Gastrocnemius medialis (tissue), 4 donors: ENCODE measurements at regions not wholly inside any gene's neighbourhood (a gene's known extent, or its start where the extent isn't known, plus 50 kb on each side); places are given as distances from the start of the nearest gene placed in this dataset.

Source experiments
- ATAC-seq, 2 donors: fragments of 150-250 bp; one replicate each; pipeline ENCODE4 v1.9.1; 2016
- DNase-seq, 2 donors: peaks; one replicate each; pipeline ENCODE4 v3.0.0-alpha.2; 2019
- H3K27ac ChIP-seq, 4 donors: fragments of 200-600 bp; sonication (generic); 1 replicate in 1 of 4; 2 replicates in 3 of 4; pipeline ENCODE4 v1.5.1; 2016 to 2018; ENCODE audit warnings: mild to moderate bottlenecking in 2 of 4, moderate library complexity in 1 of 4
- H3K27me3 ChIP-seq, 3 donors: fragments of 200-600 bp; sonication (generic) in 2 of 3; 1 replicate in 1 of 3; 2 replicates in 2 of 3; pipeline versions ENCODE4 v1.5.1 to v1.6.0; 2016 to 2019; ENCODE audit warnings: mild to moderate bottlenecking in 1 of 3, moderate library complexity in 1 of 3
- H3K36me3 ChIP-seq, 2 donors: fragments of 200-600 bp; sonication (generic) in 1 of 2; one replicate each; pipeline ENCODE4 v1.5.1; 2017 to 2018
- H3K4me1 ChIP-seq, 2 donors: fragments of 200-600 bp; sonication (generic) in 1 of 2; one replicate each; pipeline ENCODE4 v1.5.1; 2016 to 2017; ENCODE audit warnings: mild to moderate bottlenecking in 2 of 2
- H3K4me3 ChIP-seq, 4 donors: fragments of 200-600 bp; sonication (generic) in 3 of 4; 1 replicate in 1 of 4; 2 replicates in 3 of 4; pipeline ENCODE4 v1.5.1; 2016 to 2019; ENCODE audit warnings: mild to moderate bottlenecking in 2 of 4
- H3K9me3 ChIP-seq, 3 donors: fragments of 200-600 bp; sonication (generic) in 2 of 3; 1 replicate in 1 of 3; 2 replicates in 2 of 3; pipeline ENCODE4 v1.5.1; 2016 to 2019
- CTCF ChIP-seq, 5 experiments: fragments of 450-650 bp in 3 of 5; fragments of 200-600 bp in 2 of 5; sonication (generic) in 2 of 5; IDR thresholded peaks in 4 of 5; conservative IDR thresholded peaks in 1 of 5; 1 replicate in 4 of 5; 2 replicates in 1 of 5; pipeline ENCODE4 v1.5.1; 2016 to 2019; ENCODE audit warnings: antibody characterized with exemption in 5 of 5, mild to moderate bottlenecking in 3 of 5, moderate library complexity in 3 of 5
- POLR2A ChIP-seq, 2 donors: fragments of 450-650 bp; IDR thresholded peaks; one replicate each; pipeline ENCODE4 v1.6.1; 2017; ENCODE audit warnings: antibody characterized with exemption in 2 of 2, mild to moderate bottlenecking in 2 of 2, moderate library complexity in 2 of 2
- in situ Hi-C, 4 donors: fragments of 200-750 bp; cut with MboI; loops; one replicate each; pipeline versions ENCODE4 v1.15.0 to v1.8.0; 2017; ENCODE audit warnings: low sequenced_read_pairs in 4 of 4
- intact Hi-C: fragments of 100-400 bp; cut with DNase I; formaldehyde crosslinking; loops from one replicate; pipeline ENCODE4 v1.15.1; 2023; ENCODE audit warnings: low total_unique reads

DNA sequence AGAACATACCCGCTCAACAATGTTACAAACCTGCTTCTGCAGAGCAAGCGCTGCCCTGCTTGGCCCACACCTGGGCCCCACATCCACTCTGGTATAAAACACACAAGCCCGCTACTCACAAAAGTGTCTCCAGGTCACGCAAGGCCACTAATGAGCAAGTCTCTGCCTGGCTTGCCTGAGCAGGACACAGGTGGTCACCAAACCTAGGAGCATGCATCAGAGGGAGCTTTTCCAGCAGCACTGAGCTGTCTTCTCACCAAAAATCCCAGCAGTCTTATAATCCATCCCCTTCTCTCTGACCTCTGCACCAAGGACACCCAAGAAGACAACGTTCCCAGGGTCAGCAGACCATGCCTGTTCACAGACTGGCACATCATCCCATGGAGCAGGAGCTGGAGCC lies 100.8 kb downstream of the DLL1 start:
- H3K27ac ChIP-seq = no peak overlapping the region
- H3K36me3 ChIP-seq = no peaks in the 10 kb centered on the region
- H3K4me3 ChIP-seq = no peak overlapping the region
- no peak for TF ChIP-seq POLR2A (IDR thresholded peaks at IDR 0.05)
- TF ChIP-seq CTCF (IDR thresholded peaks at IDR 0.05 in 4 of 5, conservative IDR thresholded peaks at IDR 0.05 in 1 of 5) = no peak
- in situ Hi-C loops = no loop called here
- H3K27me3 ChIP-seq = peaks cover 0 to 2% (median 0%) of the 10 kb centered on the region in 3 donors
- H3K9me3 ChIP-seq = no peaks in the 10 kb centered on the region
- DNase-seq = no peak
- no peak for ATAC-seq
- H3K4me1 ChIP-seq = peaks cover 6 to 8% of the 10 kb centered on the region in 2 donors
- intact Hi-C loops = no loop called here

DNA sequence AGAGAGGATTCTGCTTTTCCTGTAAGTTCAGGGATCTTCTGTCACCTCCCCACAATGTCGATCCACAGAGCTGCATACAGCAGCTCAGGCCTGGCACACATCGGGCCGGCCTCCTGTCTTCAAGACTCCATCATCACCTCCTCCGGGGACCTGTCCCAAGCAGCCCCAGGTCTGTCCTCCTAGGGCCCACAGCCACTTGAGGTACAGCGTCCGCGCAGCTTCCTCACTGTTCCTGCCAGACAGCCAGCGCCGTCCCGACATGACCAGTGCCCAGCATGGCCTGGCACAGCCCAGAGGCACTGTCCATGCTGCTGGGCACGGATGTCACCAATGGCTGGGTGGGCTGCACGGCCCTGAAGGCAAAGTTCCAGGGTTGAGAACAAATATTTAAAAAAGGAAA lies 101.6 kb downstream of the DLL1 start:
- H3K4me3 ChIP-seq = no peak overlapping the region
- peaks cover 6 to 8% of the 10 kb centered on the region in 2 donors for H3K4me1 ChIP-seq
- H3K9me3 ChIP-seq = no peaks in the 10 kb centered on the region
- H3K27me3 ChIP-seq = peaks cover 0 to under 1% (median 0%) of the 10 kb centered on the region in 3 donors
- TF ChIP-seq POLR2A (IDR thresholded peaks at IDR 0.05) (no peak), CTCF (IDR thresholded peaks at IDR 0.05 in 4 of 5, conservative IDR thresholded peaks at IDR 0.05 in 1 of 5) (no peak)
- intact Hi-C loops = no loop called here
- peak in 1 of 2 donors; percentile 18 for ATAC-seq
- no peaks in the 10 kb centered on the region for H3K36me3 ChIP-seq
- in situ Hi-C loops = no loop called here
- no peak overlapping the region for H3K27ac ChIP-seq
- DNase-seq = no peak

DNA sequence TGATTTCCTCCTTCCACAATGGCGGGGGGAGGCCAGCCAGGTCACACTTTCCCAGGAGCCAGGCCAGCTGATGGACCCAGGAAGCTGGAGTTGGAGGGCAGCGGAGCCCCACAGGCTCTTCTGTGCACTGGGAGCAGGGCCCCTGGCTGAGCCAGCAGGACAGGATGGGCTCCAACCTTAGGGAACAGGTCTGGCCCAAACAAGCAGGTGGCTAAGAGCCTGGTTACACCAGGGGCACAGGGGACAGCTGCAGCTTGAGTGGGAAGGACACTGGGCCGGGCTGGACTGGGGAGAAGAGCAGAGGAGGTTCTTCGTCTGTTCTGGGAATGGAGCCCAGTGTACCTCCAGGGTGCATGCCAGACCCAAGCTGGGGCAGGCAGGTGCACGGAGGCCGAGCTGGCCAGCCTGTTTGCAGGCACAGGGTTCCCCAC lies 102.3 kb downstream of the DLL1 start:
- H3K9me3 ChIP-seq = no peaks in the 10 kb centered on the region
- no peak overlapping the region for H3K4me3 ChIP-seq
- no peaks in the 10 kb centered on the region for H3K36me3 ChIP-seq
- peaks cover 6 to 8% of the 10 kb centered on the region in 2 donors for H3K4me1 ChIP-seq
- TF ChIP-seq POLR2A (IDR thresholded peaks at IDR 0.05) (no peak), CTCF (IDR thresholded peaks at IDR 0.05 in 4 of 5, conservative IDR thresholded peaks at IDR 0.05 in 1 of 5) (no peak)
- intact Hi-C loops (no loop called here), in situ Hi-C loops (no loop called here)
- no peaks in the 10 kb centered on the region for H3K27me3 ChIP-seq
- peak in 1 of 2 donors; percentile 60 for DNase-seq
- peak; percentile 58 for ATAC-seq
- H3K27ac ChIP-seq = peak overlapping the region in 1 of 4 donors; percentile 18

DNA sequence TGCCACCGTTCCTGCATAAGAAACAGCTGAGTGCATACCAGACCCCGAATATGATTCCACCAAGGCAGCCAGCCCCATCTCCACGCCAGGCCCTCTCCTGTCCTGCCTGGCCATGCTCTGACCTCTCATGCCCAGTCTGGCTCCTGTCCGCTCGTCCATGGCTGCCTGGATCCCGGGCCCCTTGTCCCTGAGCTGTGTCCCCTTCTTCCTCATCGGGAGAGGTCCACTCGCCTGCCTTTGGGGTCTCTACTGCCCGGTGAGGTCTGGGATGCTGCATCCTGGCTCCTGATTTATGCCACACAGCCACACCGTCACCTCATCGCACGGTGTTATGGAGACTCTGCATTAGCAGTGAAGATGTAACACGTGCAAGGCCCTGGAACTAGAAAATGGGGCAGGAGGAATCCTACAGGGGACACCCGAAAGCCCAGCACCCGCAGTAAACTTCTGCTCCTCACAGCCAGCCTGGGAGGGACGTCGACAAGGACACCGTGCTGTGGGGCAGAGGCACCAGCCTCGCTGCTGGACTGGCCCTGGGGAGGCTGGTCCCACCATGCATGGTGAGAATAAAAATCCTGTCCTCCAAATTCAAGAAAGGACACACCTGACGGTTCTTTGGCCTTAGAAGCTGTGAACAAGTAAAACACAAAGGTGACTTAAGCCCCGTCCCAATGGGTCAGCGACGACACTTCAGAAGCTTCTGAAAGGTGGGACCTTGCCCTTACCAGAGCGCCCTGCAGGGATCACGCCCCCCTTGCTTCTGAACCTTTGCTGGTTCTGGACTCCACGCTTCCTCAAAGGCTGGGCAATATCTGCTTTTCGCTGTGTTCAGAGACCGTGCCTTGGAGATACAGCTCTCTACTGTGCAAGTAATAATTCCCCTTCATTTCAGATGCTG lies 103.0 kb downstream of the DLL1 start:
- peaks cover 6 to 8% of the 10 kb centered on the region in 2 donors for H3K4me1 ChIP-seq
- H3K27ac ChIP-seq = peak overlapping the region in 1 of 4 donors; percentile 18
- intact Hi-C loops = no loop called here
- H3K9me3 ChIP-seq = no peaks in the 10 kb centered on the region
- H3K36me3 ChIP-seq = no peaks in the 10 kb centered on the region
- DNase-seq (no peak), ATAC-seq (no peak)
- in situ Hi-C loops = no loop called here
- TF ChIP-seq POLR2A (IDR thresholded peaks at IDR 0.05) (no peak), CTCF (IDR thresholded peaks at IDR 0.05 in 4 of 5, conservative IDR thresholded peaks at IDR 0.05 in 1 of 5) (no peak)
- H3K4me3 ChIP-seq = no peak overlapping the region
- H3K27me3 ChIP-seq = no peaks in the 10 kb centered on the region
